Esophagus muscularis mucosa (tissue), 3 donors: ENCODE measurements at regions not wholly inside any gene's neighbourhood (a gene's known extent, or its start where the extent isn't known, plus 50 kb on each side); places are given as distances from the start of the nearest gene placed in this dataset.

Experiments
- CTCF ChIP-seq, 3 experiments: fragments of 200-600 bp in 2 of 3; fragments of 450-650 bp in 1 of 3; sonication (generic) in 2 of 3; IDR thresholded peaks; one replicate each; pipeline ENCODE4 v1.5.1; 2017 to 2019; ENCODE audit warnings: antibody characterized with exemption in 3 of 3, mild to moderate bottlenecking in 2 of 3, moderate library complexity in 1 of 3
- POLR2A ChIP-seq: fragments of 450-650 bp; IDR thresholded peaks from one replicate; pipeline ENCODE4 v1.6.1; 2017; ENCODE audit warnings: antibody characterized with exemption, moderate library complexity, mild to moderate bottlenecking, low read depth
- POLR2AphosphoS5 ChIP-seq, 2 donors: sonication (generic); formaldehyde crosslinking; IDR thresholded peaks; one replicate each; pipeline ENCODE4 v1.6.1; 2017; ENCODE audit warnings: antibody characterized with exemption in 2 of 2

DNA sequence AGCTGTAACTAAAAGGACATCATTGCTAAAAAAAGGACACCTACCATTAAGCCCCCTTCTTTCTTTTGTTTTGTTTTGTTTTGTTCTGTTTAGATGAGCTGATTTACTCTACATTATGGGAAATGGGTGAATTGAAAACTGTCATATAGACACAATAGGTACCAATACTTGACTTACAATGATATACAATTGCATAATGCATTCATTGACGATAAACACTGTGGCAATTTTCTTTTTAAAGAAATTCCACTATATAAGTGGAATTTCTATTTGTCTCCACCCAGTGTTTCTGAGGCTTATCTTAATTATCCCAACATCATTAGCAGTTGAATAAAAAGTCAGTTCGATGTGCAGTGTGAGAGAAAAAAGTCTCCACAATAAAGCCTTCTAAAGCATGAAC, 282.1 kb downstream of the BCL2 start:
- TF ChIP-seq CTCF (IDR thresholded peaks at IDR 0.05) (no peak), POLR2A (no peak), POLR2AphosphoS5 (IDR thresholded peaks at IDR 0.05) (no peak)
